ENCODE measurements at regions not wholly inside any gene's neighbourhood (a gene's known extent, or its start where the extent isn't known, plus 50 kb on each side); places are given as distances from the start of the nearest gene placed in this dataset.
"Not testable (repeated sequence)": the region's sequence is repeated elsewhere in the genome, so short reads cannot be mapped to it uniquely, and the experiment has no call there.

GRCh38 chr1:191731608-191732302 lies 426.5 kb upstream of the RGS18 start:
- not testable (repeated sequence) for H3K4me1 ChIP-seq (ENCODE audit: insufficient read depth, low read length); H3K36me3 ChIP-seq (ENCODE audit: insufficient read depth, low read length); H3K27ac ChIP-seq (ENCODE audit: low read depth, low read length); H3K4me3 ChIP-seq (ENCODE audit: low read length); H3K9me3 ChIP-seq (ENCODE audit: insufficient read depth, low read depth, low read length); H3K27me3 ChIP-seq (ENCODE audit: insufficient read depth, low read length); H3K9ac ChIP-seq (ENCODE audit: low read depth, low read length)
- WGBS: 96% methylated on average over 49 of the region's 49 CpGs

- no peak overlapping the region for H3K9ac ChIP-seq (ENCODE audit: low read depth, low read length)
- no peaks in the 10 kb centered on the region for H3K4me1 ChIP-seq (ENCODE audit: insufficient read depth, low read length)
- H3K9me3 ChIP-seq (ENCODE audit: insufficient read depth, low read depth, low read length): no peaks in the 10 kb centered on the region
- H3K27me3 ChIP-seq (ENCODE audit: insufficient read depth, low read length): no peaks in the 10 kb centered on the region
- no peaks in the 10 kb centered on the region for H3K36me3 ChIP-seq (ENCODE audit: insufficient read depth, low read length)
- H3K27ac ChIP-seq (ENCODE audit: low read depth, low read length): no peak overlapping the region
- no peak overlapping the region for H3K4me3 ChIP-seq (ENCODE audit: low read length)
These were observed 423.9 kb upstream of the RGS18 start for GRCh38 chr1:191734321-191734720.

- 100% methylated on average over 1 of the region's 2 CpGs for WGBS
- Histone ChIP-seq H3K4me3 (ENCODE audit: low read length) (no peak overlapping the region), H3K27ac (ENCODE audit: low read depth, low read length) (no peak overlapping the region), H3K36me3 (ENCODE audit: insufficient read depth, low read length) (no peaks in the 10 kb centered on the region), H3K27me3 (ENCODE audit: insufficient read depth, low read length) (no peaks in the 10 kb centered on the region), H3K9ac (ENCODE audit: low read depth, low read length) (no peak overlapping the region), H3K4me1 (ENCODE audit: insufficient read depth, low read length) (no peaks in the 10 kb centered on the region), H3K9me3 (ENCODE audit: insufficient read depth, low read depth, low read length) (no peaks in the 10 kb centered on the region)
These were observed 418.7 kb upstream of the RGS18 start for GRCh38 chr1:191739544-191739943.

- Histone ChIP-seq H3K9me3 (ENCODE audit: insufficient read depth, low read depth, low read length) (no peaks in the 10 kb centered on the region), H3K4me3 (ENCODE audit: low read length) (no peak overlapping the region), H3K36me3 (ENCODE audit: insufficient read depth, low read length) (no peaks in the 10 kb centered on the region), H3K27ac (ENCODE audit: low read depth, low read length) (no peak overlapping the region), H3K4me1 (ENCODE audit: insufficient read depth, low read length) (no peaks in the 10 kb centered on the region), H3K9ac (ENCODE audit: low read depth, low read length) (no peak overlapping the region), H3K27me3 (ENCODE audit: insufficient read depth, low read length) (no peaks in the 10 kb centered on the region)
- 93% methylated on average over 4 of the region's 4 CpGs for WGBS
These were observed 405.9 kb upstream of the RGS18 start for GRCh38 chr1:191752342-191752741.

GRCh38 chr1:191760016-191760415 lies 398.2 kb upstream of the RGS18 start:
- WGBS: 63% methylated on average over 2 of the region's 2 CpGs
- no peaks in the 10 kb centered on the region for H3K27me3 ChIP-seq (ENCODE audit: insufficient read depth, low read length)

GRCh38 chr1:191788551-191788950 lies 369.7 kb upstream of the RGS18 start:
- H3K27ac ChIP-seq (ENCODE audit: low read depth, low read length): no peak overlapping the region
- H3K9me3 ChIP-seq (ENCODE audit: insufficient read depth, low read depth, low read length): no peaks in the 10 kb centered on the region
- H3K9ac ChIP-seq (ENCODE audit: low read depth, low read length): no peak overlapping the region
- no peaks in the 10 kb centered on the region for H3K36me3 ChIP-seq (ENCODE audit: insufficient read depth, low read length)
- no CpG with 5 or more reads among the region's 1 CpG for WGBS
- H3K27me3 ChIP-seq (ENCODE audit: insufficient read depth, low read length): no peaks in the 10 kb centered on the region
- H3K4me1 ChIP-seq (ENCODE audit: insufficient read depth, low read length): peaks cover 10% of the 10 kb centered on the region; the same call in 1 of the 2 replicates
- H3K4me3 ChIP-seq (ENCODE audit: low read length): no peak overlapping the region

More at GRCh38 chr1:191760016-191760415, 398.2 kb upstream of the RGS18 start:
- Histone ChIP-seq H3K27ac (ENCODE audit: low read depth, low read length) (no peak overlapping the region), H3K4me1 (ENCODE audit: insufficient read depth, low read length) (no peaks in the 10 kb centered on the region), H3K4me3 (ENCODE audit: low read length) (no peak overlapping the region), H3K9ac (ENCODE audit: low read depth, low read length) (no peak overlapping the region), H3K36me3 (ENCODE audit: insufficient read depth, low read length) (no peaks in the 10 kb centered on the region), H3K9me3 (ENCODE audit: insufficient read depth, low read depth, low read length) (peaks cover 4% of the 10 kb centered on the region; the same call in 1 of the 2 replicates)

GRCh38 chr1:191798178-191798577 lies 360.1 kb upstream of the RGS18 start:
- H3K4me3 ChIP-seq (ENCODE audit: low read length): no peak overlapping the region
- no peak overlapping the region for H3K9ac ChIP-seq (ENCODE audit: low read depth, low read length)
- no CpG with 5 or more reads among the region's 1 CpG for WGBS
- H3K9me3 ChIP-seq (ENCODE audit: insufficient read depth, low read depth, low read length): no peaks in the 10 kb centered on the region
- no peaks in the 10 kb centered on the region for H3K4me1 ChIP-seq (ENCODE audit: insufficient read depth, low read length)
- H3K36me3 ChIP-seq (ENCODE audit: insufficient read depth, low read length): no peaks in the 10 kb centered on the region
- H3K27ac ChIP-seq (ENCODE audit: low read depth, low read length): no peak overlapping the region
- H3K27me3 ChIP-seq (ENCODE audit: insufficient read depth, low read length): no peaks in the 10 kb centered on the region

GRCh38 chr1:191804311-191804710 lies 354.0 kb upstream of the RGS18 start:
- H3K27ac ChIP-seq (ENCODE audit: low read depth, low read length): no peak overlapping the region
- no peaks in the 10 kb centered on the region for H3K4me1 ChIP-seq (ENCODE audit: insufficient read depth, low read length)
- no peaks in the 10 kb centered on the region for H3K9me3 ChIP-seq (ENCODE audit: insufficient read depth, low read depth, low read length)
- H3K27me3 ChIP-seq (ENCODE audit: insufficient read depth, low read length): no peaks in the 10 kb centered on the region
- no peaks in the 10 kb centered on the region for H3K36me3 ChIP-seq (ENCODE audit: insufficient read depth, low read length)
- 95% methylated on average over 2 of the region's 3 CpGs for WGBS
- H3K9ac ChIP-seq (ENCODE audit: low read depth, low read length): no peak overlapping the region
- H3K4me3 ChIP-seq (ENCODE audit: low read length): no peak overlapping the region

- H3K27ac ChIP-seq (ENCODE audit: low read depth, low read length); H3K4me1 ChIP-seq (ENCODE audit: insufficient read depth, low read length); H3K36me3 ChIP-seq (ENCODE audit: insufficient read depth, low read length); H3K27me3 ChIP-seq (ENCODE audit: insufficient read depth, low read length); H3K4me3 ChIP-seq (ENCODE audit: low read length); H3K9ac ChIP-seq (ENCODE audit: low read depth, low read length): not testable (repeated sequence)
- peaks cover 16% of the 10 kb centered on the region for H3K9me3 ChIP-seq (ENCODE audit: insufficient read depth, low read depth, low read length)
- 93% methylated on average over 5 of the region's 5 CpGs for WGBS
These were observed 344.7 kb upstream of the RGS18 start for GRCh38 chr1:191813593-191813992.

- Histone ChIP-seq H3K36me3 (ENCODE audit: insufficient read depth, low read length) (no peaks in the 10 kb centered on the region), H3K9me3 (ENCODE audit: insufficient read depth, low read depth, low read length) (peaks cover 6% of the 10 kb centered on the region), H3K4me1 (ENCODE audit: insufficient read depth, low read length) (no peaks in the 10 kb centered on the region), H3K4me3 (ENCODE audit: low read length) (no peak overlapping the region), H3K9ac (ENCODE audit: low read depth, low read length) (no peak overlapping the region), H3K27me3 (ENCODE audit: insufficient read depth, low read length) (no peaks in the 10 kb centered on the region), H3K27ac (ENCODE audit: low read depth, low read length) (no peak overlapping the region)
- 87% methylated on average over 1 of the region's 1 CpG for WGBS
These were observed 340.1 kb upstream of the RGS18 start for GRCh38 chr1:191818198-191818597.

- no peaks in the 10 kb centered on the region for H3K36me3 ChIP-seq (ENCODE audit: insufficient read depth, low read length)
- WGBS: 84% methylated on average over 3 of the region's 4 CpGs
- H3K4me3 ChIP-seq (ENCODE audit: low read length): no peak overlapping the region
- H3K9me3 ChIP-seq (ENCODE audit: insufficient read depth, low read depth, low read length): no peaks in the 10 kb centered on the region
- H3K4me1 ChIP-seq (ENCODE audit: insufficient read depth, low read length): no peaks in the 10 kb centered on the region
- no peak overlapping the region for H3K27ac ChIP-seq (ENCODE audit: low read depth, low read length)
- no peaks in the 10 kb centered on the region for H3K27me3 ChIP-seq (ENCODE audit: insufficient read depth, low read length)
- no peak overlapping the region for H3K9ac ChIP-seq (ENCODE audit: low read depth, low read length)
These were observed 326.7 kb upstream of the RGS18 start for GRCh38 chr1:191831572-191831971.

- no peaks in the 10 kb centered on the region for H3K27me3 ChIP-seq (ENCODE audit: insufficient read depth, low read length)
- no peak overlapping the region for H3K9ac ChIP-seq (ENCODE audit: low read depth, low read length)
- no peak overlapping the region for H3K27ac ChIP-seq (ENCODE audit: low read depth, low read length)
- H3K4me1 ChIP-seq (ENCODE audit: insufficient read depth, low read length): no peaks in the 10 kb centered on the region
- no peak overlapping the region for H3K4me3 ChIP-seq (ENCODE audit: low read length)
- no peaks in the 10 kb centered on the region for H3K36me3 ChIP-seq (ENCODE audit: insufficient read depth, low read length)
- no CpG with 5 or more reads among the region's 2 CpGs for WGBS
- H3K9me3 ChIP-seq (ENCODE audit: insufficient read depth, low read depth, low read length): no peaks in the 10 kb centered on the region
These were observed 318.4 kb upstream of the RGS18 start for GRCh38 chr1:191839891-191840290.

Data from HUES64 (cell line).